ENCODE measurements at regions not wholly inside any gene's neighbourhood (a gene's known extent, or its start where the extent isn't known, plus 50 kb on each side); places are given as distances from the start of the nearest gene placed in this dataset.

GRCh38 chr5:8241558-8241957 is 372.6 kb downstream of the MTRR start:
- Histone ChIP-seq H3K56ac (replicated peaks; ENCODE audit: insufficient read length, low read depth, low read length) (no peak overlapping the region), H3K23ac (ENCODE audit: insufficient read length) (no peak overlapping the region), H2BK15ac (ENCODE audit: low read length) (no peak overlapping the region), H3K36me3 (ENCODE audit: control insufficient read depth in 2 of 4, insufficient read depth in 4 of 4, low read length in 3 of 4) (no peaks in the 10 kb centered on the region), H3K4me3 (ENCODE audit: extremely low read depth in 1 of 4, insufficient read depth in 2 of 4, low read depth in 3 of 4, low read length in 4 of 4) (no peak overlapping the region), H2BK12ac (ENCODE audit: low read depth, low read length) (no peak overlapping the region), H3K4me2 (ENCODE audit: insufficient read depth in 1 of 2, low read depth in 2 of 2, low read length in 2 of 2) (no peak overlapping the region), H4K8ac (ENCODE audit: extremely low read depth, insufficient read depth, low read length) (no peak overlapping the region), H3K9ac (replicated peaks in 1 of 4; ENCODE audit: extremely low read depth in 1 of 4, low read depth in 3 of 4, low read length in 3 of 4) (no peak overlapping the region), H2BK5ac (ENCODE audit: low read depth, low read length) (no peak overlapping the region), H4K91ac (replicated peaks; ENCODE audit: insufficient read length, low read length) (no peak overlapping the region), H3K23me2 (ENCODE audit: low read depth, low read length) (no peaks in the 10 kb centered on the region), H2AK5ac (ENCODE audit: low read depth, low read length) (no peak overlapping the region), H3K79me1 (ENCODE audit: low read depth, low read length) (no peaks in the 10 kb centered on the region), H3K27me3 (replicated peaks in 1 of 4; ENCODE audit: control insufficient read depth in 3 of 4, extremely low read depth in 1 of 4, insufficient read depth in 3 of 4, low read length in 3 of 4) (no peaks in the 10 kb centered on the region), H4K20me1 (replicated peaks in 1 of 2; ENCODE audit: control insufficient read depth in 1 of 2, insufficient read depth in 2 of 2, low read length in 2 of 2) (no peaks in the 10 kb centered on the region), H3K9me3 (ENCODE audit: insufficient read depth in 2 of 2, low read depth in 1 of 2, low read length in 1 of 2) (no peaks in the 10 kb centered on the region), H3K4me1 (replicated peaks in 1 of 4; ENCODE audit: control insufficient read depth in 3 of 4, insufficient read depth in 4 of 4, low read length in 3 of 4) (no peaks in the 10 kb centered on the region), H3K27ac (ENCODE audit: low read depth, low read length) (no peak overlapping the region), H3K14ac (ENCODE audit: insufficient read length) (no peak overlapping the region), H2AFZ (ENCODE audit: low read length) (no peak overlapping the region), H4K5ac (ENCODE audit: insufficient read length, low read depth, low read length) (no peak overlapping the region), H3K18ac (ENCODE audit: extremely low read depth, low read length) (no peak overlapping the region), H2BK120ac (replicated peaks; ENCODE audit: low read depth, low read length) (no peak overlapping the region), H2BK20ac (ENCODE audit: low read length) (no peak overlapping the region), H3K79me2 (ENCODE audit: control insufficient read depth in 1 of 2, insufficient read depth in 2 of 2, low read length in 2 of 2) (no peaks in the 10 kb centered on the region), H3K4ac (replicated peaks; ENCODE audit: insufficient read length, low read depth, low read length) (no peak overlapping the region)
- 85% methylated on average over 3 of the region's 3 CpGs; no CpG with 5 or more reads in 1 of the 2 experiments for WGBS, 2 experiments (ENCODE audit: extremely low coverage in 1 of 2, insufficient coverage in 1 of 2, insufficient read length in 1 of 2, insufficient replicate concordance in 2 of 2, low coverage in 1 of 2, low lambda C conversion rate in 2 of 2, missing lambda C conversion rate in 1 of 2)
- no peak for DNase-seq (ENCODE audit: low read depth in 1 of 2, low spot score in 2 of 2)
- FAIRE-seq = no peak
- CTCF ChIA-PET (ENCODE audit: partially characterized antibody) = no interaction called here
- POLR2A ChIA-PET (ENCODE audit: partially characterized antibody) = no interaction called here
- no peak for TF ChIP-seq KDM5A (IDR thresholded peaks at IDR 0.05; ENCODE audit: low read length)
- no peak for TF ChIP-seq BCL11A (IDR thresholded peaks at IDR 0.05; ENCODE audit: low read depth in 2 of 2, low read length in 2 of 2)
- no peak for TF ChIP-seq ASH2L (IDR thresholded peaks at IDR 0.05; ENCODE audit: low read length)
- no peak for TF ChIP-seq POLR2AphosphoS5 (IDR thresholded peaks at IDR 0.05; ENCODE audit: low read depth, low read length)
- TF ChIP-seq SIN3A (conservative IDR thresholded peaks at IDR 0.05 in 1 of 2, IDR thresholded peaks at IDR 0.05 in 1 of 2; ENCODE audit: low read depth in 1 of 2, low read length in 2 of 2) = no peak

Data from H1 (cell line).